H9 (cell line): ENCODE measurements at regions not wholly inside any gene's neighbourhood (a gene's known extent, or its start where the extent isn't known, plus 50 kb on each side); places are given as distances from the start of the nearest gene placed in this dataset.
"Not testable (repeated sequence)": the region's sequence is repeated elsewhere in the genome, so short reads cannot be mapped to it uniquely, and the experiment has no call there.

ENCODE experiments used
- DNase-seq: peaks from one replicate; pipeline ENCODE4 v3.0.0-alpha.2; 2017
- H2AFZ ChIP-seq: one replicate; pipeline ENCODE4 v1.6.1; 2013; ENCODE audit warnings: mild to moderate bottlenecking, low read length, control low read depth, moderate library complexity
- H2AK5ac ChIP-seq: 2 replicates; pipeline ENCODE4 v1.6.1; 2013; ENCODE audit warnings: low read length, control low read depth, mixed read lengths; ENCODE audit not compliant: insufficient read length
- H2BK120ac ChIP-seq: one replicate; pipeline ENCODE4 v1.6.1; 2013; ENCODE audit warnings: low read depth, mild to moderate bottlenecking, low read length, control low read depth, inconsistent platforms; ENCODE audit not compliant: poor library complexity, severe bottlenecking
- H2BK12ac ChIP-seq: 2 replicates; pipeline ENCODE4 v1.6.1; 2013; ENCODE audit warnings: low read length, control low read depth, mixed read lengths, low read depth; ENCODE audit not compliant: insufficient read length
- H2BK15ac ChIP-seq: 2 replicates; pipeline ENCODE4 v1.6.1; 2013; ENCODE audit warnings: low read depth, low read length, control low read depth
- H2BK20ac ChIP-seq: one replicate; pipeline ENCODE4 v1.6.1; 2013; ENCODE audit warnings: low read depth, mild to moderate bottlenecking, low read length, control low read depth, inconsistent platforms; ENCODE audit not compliant: poor library complexity, severe bottlenecking
- H2BK5ac ChIP-seq: 2 replicates; pipeline ENCODE4 v1.6.1; 2013; ENCODE audit warnings: low read length, control low read depth, mixed read lengths; ENCODE audit not compliant: insufficient read length
- H3K14ac ChIP-seq: 2 replicates; pipeline ENCODE4 v1.6.1; 2013; ENCODE audit warnings: low read length, control low read depth; ENCODE audit not compliant: insufficient read depth
- H3K18ac ChIP-seq: 2 replicates; pipeline ENCODE4 v1.6.1; 2013; ENCODE audit warnings: low read depth, mild to moderate bottlenecking, mixed read lengths, low read length, control low read depth; ENCODE audit not compliant: insufficient read length
- H3K23ac ChIP-seq: 2 replicates; pipeline ENCODE4 v1.6.1; 2013; ENCODE audit warnings: low read length, control low read depth, mixed read lengths, low read depth; ENCODE audit not compliant: insufficient read length
- H3K23me2 ChIP-seq: 2 replicates; pipeline ENCODE4 v1.6.1; 2013; ENCODE audit warnings: low read depth, mild to moderate bottlenecking, mixed read lengths, low read length, control low read depth; ENCODE audit not compliant: insufficient read length, poor library complexity, severe bottlenecking
- H3K27ac ChIP-seq: 2 replicates; pipeline ENCODE4 v1.5.1; 2013; ENCODE audit warnings: low read length, control low read depth, mixed read lengths, low read depth; ENCODE audit not compliant: insufficient read length
- H3K27me3 ChIP-seq: 2 replicates; pipeline ENCODE4 v1.6.1; 2013; ENCODE audit warnings: low read length, control low read depth, inconsistent platforms; ENCODE audit not compliant: insufficient read depth
- H3K4ac ChIP-seq: 2 replicates; pipeline ENCODE4 v1.6.1; 2013; ENCODE audit warnings: low read depth, mild to moderate bottlenecking, control low read depth, inconsistent platforms, low read length, moderate library complexity
- H3K4me1 ChIP-seq: 2 replicates; pipeline ENCODE4 v1.6.1; 2013; ENCODE audit warnings: low read length, control low read depth, inconsistent platforms; ENCODE audit not compliant: insufficient read depth
- H3K4me2 ChIP-seq: 2 replicates; pipeline ENCODE4 v1.6.1; 2013; ENCODE audit warnings: low read length, control low read depth, mixed read lengths; ENCODE audit not compliant: insufficient read length, insufficient read depth
- H3K56ac ChIP-seq: 2 replicates; pipeline ENCODE4 v1.6.1; 2013; ENCODE audit warnings: low read depth, mild to moderate bottlenecking, mixed read lengths, low read length, control low read depth; ENCODE audit not compliant: insufficient read length
- H3K79me1 ChIP-seq: 2 replicates; pipeline ENCODE4 v1.6.1; 2013; ENCODE audit warnings: low read depth, mild to moderate bottlenecking, moderate library complexity, low read length, control low read depth, inconsistent platforms; ENCODE audit not compliant: insufficient read depth, poor library complexity, severe bottlenecking
- H3K79me2 ChIP-seq: 2 replicates; pipeline ENCODE4 v1.6.1; 2013; ENCODE audit warnings: low read length, control low read depth, inconsistent platforms; ENCODE audit not compliant: insufficient read depth
- H3K9ac ChIP-seq: 2 replicates; pipeline ENCODE4 v1.6.1; 2013; ENCODE audit warnings: low read length, control low read depth, mixed read lengths; ENCODE audit not compliant: insufficient read length; ENCODE audit errors: extremely low read depth
- H3K9me3 ChIP-seq: one replicate; pipeline ENCODE4 v1.6.1; 2013; ENCODE audit warnings: low read depth, low read length, inconsistent platforms; ENCODE audit not compliant: control insufficient read depth
- H3T11ph ChIP-seq: one replicate; pipeline ENCODE4 v1.6.1; 2013; ENCODE audit warnings: mild to moderate bottlenecking, low read length, control low read depth, inconsistent platforms
- H4K20me1 ChIP-seq: one replicate; pipeline ENCODE4 v1.6.1; 2013; ENCODE audit not compliant: control insufficient read depth, insufficient read length, insufficient read depth
- H4K5ac ChIP-seq: 2 replicates; pipeline ENCODE4 v1.6.1; 2013; ENCODE audit warnings: low read depth, mild to moderate bottlenecking, mixed read lengths, low read length, control low read depth; ENCODE audit not compliant: insufficient read length
- H4K8ac ChIP-seq: replicated peaks from 2 replicates; pipeline ENCODE4 v1.6.1; 2013; ENCODE audit warnings: low read length, control low read depth, mixed read lengths, low read depth; ENCODE audit not compliant: insufficient read length
- H4K91ac ChIP-seq: 2 replicates; pipeline ENCODE4 v1.6.1; 2013; ENCODE audit warnings: low read depth, mild to moderate bottlenecking, moderate library complexity, mixed read lengths, low read length, control low read depth; ENCODE audit not compliant: insufficient read length
- H3K27ac Mint-ChIP-seq, 3 experiments: 2 replicates in 2 of 3; 3 replicates in 1 of 3; pipeline ENCODE4 v1.8.0; 2020 to 2021; ENCODE audit warnings: mixed read lengths in 3 of 3, mild to moderate bottlenecking in 1 of 3, moderate library complexity in 1 of 3
- H3K27me3 Mint-ChIP-seq: 2 replicates; pipeline ENCODE4 v1.8.0; 2021; ENCODE audit warnings: low read depth, mild to moderate bottlenecking, moderate library complexity, mixed read lengths
- H3K36me3 Mint-ChIP-seq, 3 experiments: 2 replicates in 2 of 3; 3 replicates in 1 of 3; pipeline ENCODE4 v1.8.0; 2020 to 2021; ENCODE audit warnings: low read depth in 3 of 3, mixed read lengths in 3 of 3; ENCODE audit not compliant: insufficient read depth in 1 of 3
- H3K4me1 Mint-ChIP-seq, 2 experiments: 2 replicates each; pipeline ENCODE4 v1.8.0; 2020; ENCODE audit warnings: mixed read lengths in 2 of 2
- H3K4me3 Mint-ChIP-seq, 2 experiments: 2 replicates in 1 of 2; 3 replicates in 1 of 2; pipeline ENCODE4 v1.8.0; 2020 to 2021; ENCODE audit warnings: mild to moderate bottlenecking in 2 of 2, mixed read lengths in 2 of 2, moderate library complexity in 1 of 2
- H3K9me3 Mint-ChIP-seq, 2 experiments: 2 replicates in 1 of 2; 3 replicates in 1 of 2; pipeline ENCODE4 v1.8.0; 2020; ENCODE audit warnings: mild to moderate bottlenecking in 2 of 2, mixed read lengths in 2 of 2, moderate library complexity in 1 of 2
- WGBS: extraction: QIAGEN DNeasy Blood & Tissue Kit; methylation state at CpG from one replicate; pipeline ENCODE4 v1.1.7; 2013; ENCODE audit warnings: missing lambda C conversion rate, low lambda C conversion rate, mixed read lengths; ENCODE audit not compliant: insufficient read length; ENCODE audit errors: extremely low coverage; 5-methylcytosine and 5-hydroxymethylcytosine counted together

DNA sequence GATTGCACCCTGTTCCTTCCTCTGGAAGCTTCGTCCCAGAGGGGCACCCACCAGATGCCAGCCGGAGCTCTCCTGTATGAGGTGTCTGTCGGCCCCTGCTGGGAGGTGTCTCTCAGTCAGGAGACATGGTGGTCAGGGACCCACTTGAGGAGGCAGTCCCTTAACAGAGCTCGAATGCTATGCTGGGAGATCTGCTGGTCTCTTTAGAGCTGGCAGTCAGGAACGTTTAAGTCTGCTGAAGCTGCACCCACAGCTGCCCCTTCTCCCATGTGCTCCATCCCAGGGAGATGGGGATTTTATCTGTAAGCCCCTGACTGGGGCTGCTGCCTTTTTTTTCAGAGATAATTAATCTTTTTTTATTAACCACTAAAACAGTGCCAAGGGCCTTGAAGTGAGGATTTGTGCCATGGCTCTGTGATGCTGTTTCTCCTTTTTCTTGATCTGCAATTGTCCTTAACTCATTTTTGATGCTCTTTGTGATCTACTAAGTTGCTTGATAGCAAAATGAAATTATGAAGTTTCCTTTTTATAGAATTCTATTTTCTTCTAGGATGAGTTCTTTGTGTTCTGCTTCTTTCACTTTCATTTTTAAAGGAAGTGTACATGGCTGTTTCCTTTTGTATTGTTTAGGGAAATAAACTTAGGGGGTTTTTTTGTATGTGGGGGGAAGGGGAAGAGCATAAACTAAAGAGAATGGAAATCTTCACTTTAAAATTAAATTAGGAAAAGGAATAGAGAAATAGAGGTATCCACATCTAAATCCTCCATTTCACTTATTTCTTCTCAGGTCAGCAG, 2275.9 kb downstream of the EPHA3 start:
- not testable (repeated sequence) for H2BK5ac ChIP-seq, H3K4me3 Mint-ChIP-seq, H3K79me2 ChIP-seq, H3T11ph ChIP-seq, H3K4me1 Mint-ChIP-seq, H2BK20ac ChIP-seq, H3K4ac ChIP-seq, H3K56ac ChIP-seq, H3K23ac ChIP-seq, H3K4me2 ChIP-seq, H2BK15ac ChIP-seq, DNase-seq, H3K79me1 ChIP-seq, H4K91ac ChIP-seq, H2AFZ ChIP-seq, H3K9ac ChIP-seq, H4K5ac ChIP-seq, H2AK5ac ChIP-seq, H3K4me1 ChIP-seq, H3K18ac ChIP-seq, H4K8ac ChIP-seq, H3K14ac ChIP-seq, H4K20me1 ChIP-seq, H3K27me3 ChIP-seq, H3K27ac Mint-ChIP-seq, H3K27me3 Mint-ChIP-seq, H2BK120ac ChIP-seq, H3K23me2 ChIP-seq, H2BK12ac ChIP-seq, H3K27ac ChIP-seq, H3K9me3 ChIP-seq
- Mint-ChIP-seq H3K9me3 (peaks cover 64 to 75% of the 10 kb centered on the region in 2 experiments), H3K36me3 (peaks cover 0 to 15% (median 13%) of the 10 kb centered on the region in 3 experiments; a peak in 5 of 7 replicates)
- WGBS: no CpG with 5 or more reads among the region's 5 CpGs

GRCh38 chr3:91403938-91404337, 2296.5 kb downstream of the EPHA3 start:
- not testable (repeated sequence) for H4K5ac ChIP-seq, H2BK12ac ChIP-seq, H4K20me1 ChIP-seq, H3K27ac Mint-ChIP-seq, H3T11ph ChIP-seq, H2BK20ac ChIP-seq, H3K27me3 ChIP-seq, H3K27me3 Mint-ChIP-seq, H3K4me1 ChIP-seq, H4K8ac ChIP-seq, H2BK15ac ChIP-seq, H3K4me3 Mint-ChIP-seq, H3K56ac ChIP-seq, H3K23me2 ChIP-seq, H3K27ac ChIP-seq, H3K4ac ChIP-seq, DNase-seq, H3K23ac ChIP-seq, H3K79me2 ChIP-seq, H4K91ac ChIP-seq, H3K14ac ChIP-seq, H3K4me2 ChIP-seq, H2BK120ac ChIP-seq, H2BK5ac ChIP-seq, H2AK5ac ChIP-seq, H2AFZ ChIP-seq, H3K4me1 Mint-ChIP-seq, H3K79me1 ChIP-seq, H3K9me3 ChIP-seq, H3K9ac ChIP-seq, H3K18ac ChIP-seq
- no CpG with 5 or more reads among the region's 4 CpGs for WGBS
- Mint-ChIP-seq H3K9me3 (peaks cover 61 to 65% of the 10 kb centered on the region in 2 experiments), H3K36me3 (peaks cover 8 to 11% (median 9%) of the 10 kb centered on the region in 3 experiments; a peak in 5 of 7 replicates)
